Stimulated activated naive CD4-positive, alpha-beta T cell (primary cell): ENCODE measurements at regions not wholly inside any gene's neighbourhood (a gene's known extent, or its start where the extent isn't known, plus 50 kb on each side); places are given as distances from the start of the nearest gene placed in this dataset.
"Not testable (repeated sequence)": the region's sequence is repeated elsewhere in the genome, so short reads cannot be mapped to it uniquely, and the experiment has no call there.

Experiments
- DNase-seq, 6 experiments: peaks; one replicate each; lab custom pipeline; 2025; lab: John Stamatoyannopoulos, UW

- DNase-seq: no peak
Observed at GRCh38 chr17:34472363-34472762, 107.0 kb upstream of the TMEM132E start.

GRCh38 chr17:34471278-34471677 lies 108.1 kb upstream of the TMEM132E start:
- DNase-seq: not testable (repeated sequence)

- DNase-seq: no peak
Observed at GRCh38 chr17:34465789-34466188, 102.8 kb upstream of the CCL1 start.

GRCh38 chr17:34464812-34465211 lies 101.8 kb upstream of the CCL1 start:
- DNase-seq: no peak

GRCh38 chr17:34458266-34458665 lies 95.2 kb upstream of the CCL1 start:
- no peak for DNase-seq

GRCh38 chr17:34456121-34456520 lies 93.1 kb upstream of the CCL1 start:
- DNase-seq: no peak

GRCh38 chr17:34452769-34453168 lies 89.7 kb upstream of the CCL1 start:
- no peak for DNase-seq

- no peak for DNase-seq
Observed at GRCh38 chr17:34451313-34451712, 88.3 kb upstream of the CCL1 start.

GRCh38 chr17:34447406-34447805 lies 84.4 kb upstream of the CCL1 start:
- DNase-seq: no peak

- DNase-seq: no peak
Observed at GRCh38 chr17:34445101-34445500, 82.1 kb upstream of the CCL1 start.

GRCh38 chr17:34443619-34444469 lies 80.8 kb upstream of the CCL1 start:
- DNase-seq: no peak

GRCh38 chr17:34442387-34443111 lies 79.5 kb upstream of the CCL1 start:
- no peak for DNase-seq

GRCh38 chr17:34437188-34437587 lies 74.2 kb upstream of the CCL1 start:
- no peak for DNase-seq

- DNase-seq: no peak
Observed at GRCh38 chr17:34436607-34437006, 73.6 kb upstream of the CCL1 start.

GRCh38 chr17:34435182-34435928 lies 72.3 kb upstream of the CCL1 start:
- DNase-seq: no peak

GRCh38 chr17:34434052-34434451 lies 71.0 kb upstream of the CCL1 start:
- DNase-seq: no peak

GRCh38 chr17:34424814-34425491 lies 61.9 kb upstream of the CCL1 start:
- DNase-seq: no peak

GRCh38 chr17:34423978-34424813 lies 61.2 kb upstream of the CCL1 start:
- DNase-seq: no peak

GRCh38 chr17:34423315-34423714 lies 60.3 kb upstream of the CCL1 start:
- DNase-seq: not testable (repeated sequence)

GRCh38 chr17:34420900-34421299 lies 57.9 kb upstream of the CCL1 start:
- no peak for DNase-seq

- peak; percentile 12 to 71 (median 41) for DNase-seq
Observed at GRCh38 chr17:34420254-34420766, 57.3 kb upstream of the CCL1 start.
